IMR-90 (cell line): ENCODE measurements at regions not wholly inside any gene's neighbourhood (a gene's known extent, or its start where the extent isn't known, plus 50 kb on each side); places are given as distances from the start of the nearest gene placed in this dataset.

Experiments
- MAZ ChIP-seq: IDR thresholded peaks from 2 replicates; pipeline ENCODE4 v1.6.1; 2012; ENCODE audit warnings: low read depth, mild to moderate bottlenecking, low read length, improper control_type of control experiment, moderate library complexity, borderline replicate concordance
- POLR2A ChIP-seq: IDR thresholded peaks from 2 replicates; pipeline ENCODE4 v1.6.1; 2012; ENCODE audit warnings: mild to moderate bottlenecking, low read depth, low read length
- TF ChIP-seq, protein P1 (sequence below): conservative IDR thresholded peaks from 2 replicates; pipeline ENCODE4 v1.5.1; 2012; ENCODE audit warnings: mild to moderate bottlenecking, low read depth, low read length, improper control_type of control experiment

DNA sequence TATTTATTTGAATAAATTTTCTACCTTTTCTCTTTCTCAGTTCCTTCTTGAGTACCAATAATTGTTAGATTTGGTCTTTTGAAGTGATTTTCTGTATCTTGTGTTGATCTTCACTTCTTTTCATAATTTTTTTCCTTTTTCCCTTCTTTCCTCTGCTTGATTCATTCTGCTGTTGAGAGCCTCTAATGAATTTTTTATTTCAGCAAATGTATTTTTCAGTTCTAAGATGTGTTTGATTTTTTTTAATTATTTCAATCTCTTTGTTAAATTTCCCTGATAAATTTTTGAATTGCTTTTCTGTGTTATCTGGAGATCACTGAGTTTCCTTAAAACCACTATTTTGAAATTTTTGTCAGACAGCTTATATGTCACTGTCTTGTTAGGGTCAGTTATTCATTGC is 155.4 kb upstream of the IL15 start:
- TF ChIP-seq, protein P1, sequence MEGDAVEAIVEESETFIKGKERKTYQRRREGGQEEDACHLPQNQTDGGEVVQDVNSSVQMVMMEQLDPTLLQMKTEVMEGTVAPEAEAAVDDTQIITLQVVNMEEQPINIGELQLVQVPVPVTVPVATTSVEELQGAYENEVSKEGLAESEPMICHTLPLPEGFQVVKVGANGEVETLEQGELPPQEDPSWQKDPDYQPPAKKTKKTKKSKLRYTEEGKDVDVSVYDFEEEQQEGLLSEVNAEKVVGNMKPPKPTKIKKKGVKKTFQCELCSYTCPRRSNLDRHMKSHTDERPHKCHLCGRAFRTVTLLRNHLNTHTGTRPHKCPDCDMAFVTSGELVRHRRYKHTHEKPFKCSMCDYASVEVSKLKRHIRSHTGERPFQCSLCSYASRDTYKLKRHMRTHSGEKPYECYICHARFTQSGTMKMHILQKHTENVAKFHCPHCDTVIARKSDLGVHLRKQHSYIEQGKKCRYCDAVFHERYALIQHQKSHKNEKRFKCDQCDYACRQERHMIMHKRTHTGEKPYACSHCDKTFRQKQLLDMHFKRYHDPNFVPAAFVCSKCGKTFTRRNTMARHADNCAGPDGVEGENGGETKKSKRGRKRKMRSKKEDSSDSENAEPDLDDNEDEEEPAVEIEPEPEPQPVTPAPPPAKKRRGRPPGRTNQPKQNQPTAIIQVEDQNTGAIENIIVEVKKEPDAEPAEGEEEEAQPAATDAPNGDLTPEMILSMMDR, result no peak
- no peak for TF ChIP-seq POLR2A
- no peak for TF ChIP-seq MAZ
